PC-9 (cell line): ENCODE measurements at regions not wholly inside any gene's neighbourhood (a gene's known extent, or its start where the extent isn't known, plus 50 kb on each side); places are given as distances from the start of the nearest gene placed in this dataset.

Experiments
- CTCF ChIP-seq: fragments of 200-600 bp; sonication (generic); conservative IDR thresholded peaks from 2 replicates; pipeline ENCODE4 v1.6.1; 2017; ENCODE audit warnings: mixed run types, antibody characterized with exemption, mild to moderate bottlenecking, moderate library complexity
- EZH2 ChIP-seq: fragments of 200-600 bp; sonication (generic); IDR thresholded peaks from 2 replicates; pipeline ENCODE4 v1.8.0; 2017; ENCODE audit warnings: antibody characterized with exemption, low read depth

- no peak for TF ChIP-seq CTCF
- TF ChIP-seq EZH2 = no peak
Observed at GRCh38 chr11:91396236-91397133, 828.1 kb upstream of the FAT3 start.
